ENCODE measurements at regions not wholly inside any gene's neighbourhood (a gene's known extent, or its start where the extent isn't known, plus 50 kb on each side); places are given as distances from the start of the nearest gene placed in this dataset.

GRCh38 chrX:116881961-116882360 is 419.2 kb upstream of the CT83 start:
- H3K36me3 ChIP-seq (ENCODE audit: control insufficient read depth in 1 of 2, insufficient read depth in 2 of 2, low read length in 2 of 2) = no peaks in the 10 kb centered on the region
- no peaks in the 10 kb centered on the region for H3K79me2 ChIP-seq (ENCODE audit: insufficient read depth, low read length)
- BruUV-seq (replicated peaks) = no TSS peak
- no peak overlapping the region for H3K27ac ChIP-seq (ENCODE audit: low read depth, low read length)
- CTCF ChIA-PET = no interaction called here
- no peaks in the 10 kb centered on the region for H3K27me3 ChIP-seq (ENCODE audit: insufficient read depth, low read length)
- RAD21 ChIA-PET (ENCODE audit: low non-redundant PET in 1 of 2, low total read pairs in 2 of 2, uncharacterized antibody in 2 of 2, unreplicated experiment in 2 of 2) = no interaction called here
- H2AFZ ChIP-seq (ENCODE audit: low read depth, low read length, poor library complexity, severe bottlenecking) = no peak overlapping the region
- DNase-seq (ENCODE audit: low read depth, low spot score) = no peak
- POLR2A ChIA-PET = no interaction called here
- no peak for TF ChIP-seq POLR2AphosphoS5 (IDR thresholded peaks at IDR 0.05; ENCODE audit: low read depth, low read length)
- no peak for TF ChIP-seq JUND (IDR thresholded peaks at IDR 0.05)
- no peak for TF ChIP-seq ATF3 (IDR thresholded peaks at IDR 0.05)
- no peak for TF ChIP-seq CTCF (IDR thresholded peaks at IDR 0.05 in 2 of 3, conservative IDR thresholded peaks at IDR 0.05 in 1 of 3; ENCODE audit: borderline replicate concordance in 1 of 3, insufficient read depth in 1 of 3, low read depth in 2 of 3, low read length in 2 of 3)
- no peak for TF ChIP-seq POLR2A (IDR thresholded peaks at IDR 0.05; ENCODE audit: borderline replicate concordance, extremely low read depth, insufficient read depth, insufficient read length)
- no peak for TF ChIP-seq CBX3 (IDR thresholded peaks at IDR 0.05; ENCODE audit: low read depth)
- no peak for TF ChIP-seq FOSL1 (IDR thresholded peaks at IDR 0.05; ENCODE audit: low read depth)
- no peak for TF ChIP-seq ZFX (IDR thresholded peaks at IDR 0.05)
- no peak for TF ChIP-seq REST (IDR thresholded peaks at IDR 0.05; ENCODE audit: low read depth)
- TF ChIP-seq RAD21 (IDR thresholded peaks at IDR 0.05; ENCODE audit: low read depth) = no peak
- TF ChIP-seq EZH2 (IDR thresholded peaks at IDR 0.05) = no peak
- TF ChIP-seq SIN3A (IDR thresholded peaks at IDR 0.05; ENCODE audit: low read depth) = no peak
- TF ChIP-seq EGR1 (IDR thresholded peaks at IDR 0.05; ENCODE audit: low read depth) = no peak
- TF ChIP-seq SP1 (IDR thresholded peaks at IDR 0.05; ENCODE audit: low read depth) = no peak
- TF ChIP-seq YY1 (IDR thresholded peaks at IDR 0.05; ENCODE audit: extremely low read depth, insufficient replicate concordance, low read depth, low read length) = no peak
- H3K4me2 ChIP-seq (ENCODE audit: low read length) = no peak overlapping the region
- H4K20me1 ChIP-seq (ENCODE audit: insufficient read depth) = no peaks in the 10 kb centered on the region
- H3K4me1 ChIP-seq (ENCODE audit: control insufficient read depth in 1 of 2, insufficient read depth in 2 of 2, low read length in 2 of 2) = no peaks in the 10 kb centered on the region
- intact Hi-C loops (cut with micrococcal nuclease) = no loop called here
- no peak for ATAC-seq
- no peaks in the 10 kb centered on the region for H3K9me3 ChIP-seq (ENCODE audit: control insufficient read depth in 1 of 2, insufficient read depth in 1 of 2, low read depth in 1 of 2, low read length in 2 of 2)
- H3K4me3 ChIP-seq (replicated peaks in 1 of 2; ENCODE audit: low read depth in 1 of 2, low read length in 2 of 2) = no peak overlapping the region
- no peak overlapping the region for H3K9ac ChIP-seq (ENCODE audit: low read length)
- H3K9me2 ChIP-seq (ENCODE audit: insufficient read depth) = no peaks in the 10 kb centered on the region

All from HCT116 (cell line).